GM12878 (cell line): ENCODE measurements at regions not wholly inside any gene's neighbourhood (a gene's known extent, or its start where the extent isn't known, plus 50 kb on each side); places are given as distances from the start of the nearest gene placed in this dataset.

ENCODE experiments used
- ATAC-seq: fragments of 200-7000 bp; cut with Tn5 transposase; 3 replicates; pipeline ENCODE4 v1.9.1; 2020; ENCODE audit warnings: mild to moderate bottlenecking, moderate library complexity
- BruUV-seq: library from RNA; stranded (reverse); fragments of 400-500 nt; replicated peaks from 2 replicates; lab custom pipeline; 2021; lab: Mats Ljungman, UMichigan
- CTCF ChIA-PET: fragments of 300-600 bp; sonication (Branson Sonifier 250); formaldehyde crosslinking; extraction: SDS; loops from one replicate; lab custom pipeline; 2021; ENCODE audit warnings: inconsistent platforms; lab: Yijun Ruan, JAX
- POLR2A ChIA-PET: fragments of 350-600 bp; formaldehyde crosslinking; extraction: SDS; loops from one replicate; lab custom pipeline; 2021; ENCODE audit warnings: inconsistent platforms; lab: Charles Lee
- RAD21 ChIA-PET: fragments of 300-600 bp; sonication (Branson Sonifier 250); formaldehyde crosslinking; loops from one replicate; lab custom pipeline; 2023; ENCODE audit warnings: antibody characterized with exemption; ENCODE audit not compliant: unreplicated experiment; lab: Charles Lee
- SMC1A ChIA-PET: fragments of 300-600 bp; sonication (Branson Sonifier 250); formaldehyde crosslinking; loops from one replicate; lab custom pipeline; 2023; ENCODE audit not compliant: unreplicated experiment, uncharacterized antibody; lab: Charles Lee
- DNase-seq: peaks from one replicate; pipeline ENCODE4 v3.0.0-alpha.2; 2011; ENCODE audit warnings: low read depth, low spot score
- FAIRE-seq: peaks from 3 replicates; lab custom pipeline; 2011; peaks lifted over from hg19 to GRCh38; lab: Jason Lieb, UNC
- H2AFZ ChIP-seq: 2 replicates; pipeline ENCODE4 v1.6.0; 2011; ENCODE audit warnings: low read depth, low read length, control low read depth; ENCODE audit not compliant: control insufficient read depth
- H3K27ac ChIP-seq: 2 replicates; pipeline ENCODE4 v1.5.1; 2011; ENCODE audit warnings: control low read depth; ENCODE audit not compliant: control insufficient read depth, insufficient read depth
- H3K27me3 ChIP-seq, 2 experiments: replicated peaks in 1 of 2; 2 replicates each; pipeline versions ENCODE4 v1.6.0 to v1.6.1; 2011; ENCODE audit warnings: low read length in 1 of 2; ENCODE audit not compliant: control insufficient read depth in 2 of 2, insufficient read depth in 2 of 2
- H3K36me3 ChIP-seq, 2 experiments: 2 replicates each; pipeline ENCODE4 v1.5.1; 2011; ENCODE audit warnings: low read length in 1 of 2; ENCODE audit not compliant: control insufficient read depth in 2 of 2, insufficient read depth in 2 of 2
- H3K4me1 ChIP-seq: 2 replicates; pipeline ENCODE4 v1.6.1; 2011; ENCODE audit warnings: mild to moderate bottlenecking, low read length, moderate library complexity, mixed read lengths; ENCODE audit not compliant: control insufficient read depth, insufficient read depth
- H3K4me2 ChIP-seq: 2 replicates; pipeline ENCODE4 v1.6.0; 2011; ENCODE audit warnings: control low read depth; ENCODE audit not compliant: control insufficient read depth, insufficient read depth
- H3K4me3 ChIP-seq: fragments of 200-600 bp; sonication (generic); 2 replicates; pipeline ENCODE4 v1.5.1; 2016
- H3K79me2 ChIP-seq: 2 replicates; pipeline ENCODE4 v1.6.0; 2011; ENCODE audit warnings: low read length; ENCODE audit not compliant: control insufficient read depth, insufficient read depth
- H3K9ac ChIP-seq: 2 replicates; pipeline ENCODE4 v1.8.0; 2011; ENCODE audit warnings: low read length, control low read depth, mixed read lengths; ENCODE audit not compliant: control insufficient read depth, insufficient read depth
- H3K9me3 ChIP-seq: replicated peaks from 3 replicates; pipeline ENCODE4 v1.5.1; 2011; ENCODE audit warnings: mild to moderate bottlenecking, low read length; ENCODE audit not compliant: control insufficient read depth, insufficient read depth
- H4K20me1 ChIP-seq: 2 replicates; pipeline ENCODE4 v1.6.0; 2011; ENCODE audit not compliant: control insufficient read depth, insufficient read depth
- BHLHE40 ChIP-seq, 2 experiments: fragments of 450-650 bp in 1 of 2; IDR thresholded peaks; 2 replicates each; pipeline ENCODE4 v1.6.1; 2011 to 2017; ENCODE audit warnings: low read depth in 2 of 2, borderline replicate concordance in 1 of 2, improper control_type of control experiment in 1 of 2, low read length in 1 of 2, mild to moderate bottlenecking in 1 of 2
- CBX5 ChIP-seq: sonication (generic); IDR thresholded peaks from 2 replicates; pipeline ENCODE4 v1.6.1; 2016; ENCODE audit warnings: low read depth, moderate library complexity, mild to moderate bottlenecking, inconsistent platforms
- CREM ChIP-seq: IDR thresholded peaks from 2 replicates; pipeline ENCODE4 v1.6.1; 2014; ENCODE audit warnings: antibody characterized with exemption, low read depth
- E4F1 ChIP-seq: fragments of 450-650 bp; IDR thresholded peaks from 2 replicates; pipeline ENCODE4 v1.6.1; 2018; ENCODE audit warnings: borderline replicate concordance, mild to moderate bottlenecking; ENCODE audit not compliant: partially characterized antibody
- EP300 ChIP-seq, 2 experiments: fragments of 150-350 bp in 1 of 2; IDR thresholded peaks; 2 replicates each; pipeline ENCODE4 v1.6.1; 2011 to 2012; ENCODE audit warnings: low read depth in 2 of 2, low read length in 2 of 2, borderline replicate concordance in 1 of 2, improper control_type of control experiment in 1 of 2, inconsistent platforms in 1 of 2; ENCODE audit not compliant: control insufficient read depth in 1 of 2
- EZH2 ChIP-seq: IDR thresholded peaks from 2 replicates; pipeline ENCODE4 v1.6.1; 2012; ENCODE audit warnings: low read depth, mild to moderate bottlenecking, control low read depth, inconsistent platforms, low read length, borderline replicate concordance; ENCODE audit not compliant: control insufficient read depth
- FOXK2 ChIP-seq: fragments of 450-650 bp; IDR thresholded peaks from 2 replicates; pipeline ENCODE4 v1.6.1; 2017; ENCODE audit warnings: mild to moderate bottlenecking, moderate library complexity
- IRF5 ChIP-seq: fragments of 450-650 bp; IDR thresholded peaks from 2 replicates; pipeline ENCODE4 v1.6.1; 2017; ENCODE audit warnings: borderline replicate concordance
- PML ChIP-seq: IDR thresholded peaks from 2 replicates; pipeline ENCODE4 v1.6.1; 2012; ENCODE audit warnings: low read length, inconsistent platforms
- RUNX3 ChIP-seq: IDR thresholded peaks from 2 replicates; pipeline ENCODE4 v1.6.1; 2012; ENCODE audit warnings: low read length, inconsistent platforms
- SMAD1 ChIP-seq: fragments of 450-650 bp; IDR thresholded peaks from 2 replicates; pipeline ENCODE4 v1.6.1; 2018; ENCODE audit warnings: mild to moderate bottlenecking, low read depth; ENCODE audit not compliant: partially characterized antibody
- ZNF24 ChIP-seq: fragments of 450-650 bp; IDR thresholded peaks from 2 replicates; pipeline ENCODE4 v1.6.1; 2017; ENCODE audit warnings: antibody characterized with exemption, mild to moderate bottlenecking
- WGBS: methylation state at CpG from one replicate; pipeline ENCODE4 v1.1.6; 2016; ENCODE audit warnings: low lambda C conversion rate; ENCODE audit not compliant: insufficient replicate concordance, insufficient coverage; ENCODE audit errors: missing lambda C conversion rate; 5-methylcytosine and 5-hydroxymethylcytosine counted together
- in situ Hi-C: fragments of 300-500 bp; cut with MboI; formaldehyde crosslinking; loops from 9 replicates; pipeline ENCODE4 v1.14.3; 2018; ENCODE audit warnings: mixed read lengths
- intact Hi-C: fragments of 100-400 bp; cut with micrococcal nuclease; formaldehyde crosslinking; loops from one replicate; pipeline ENCODE4 v1.14.2; 2022; ENCODE audit not compliant: unreplicated experiment

- TF ChIP-seq IRF5 (no peak), PML (no peak), ZNF24 (no peak), CREM (no peak), EP300 (IDR thresholded peaks at IDR 0.05; ENCODE audit: borderline replicate concordance in 1 of 2, control insufficient read depth in 1 of 2, low read depth in 2 of 2, low read length in 2 of 2) (no peak), SMAD1 (no peak), RUNX3 (no peak), EZH2 (no peak), CBX5 (no peak)
Observed at GRCh38 chr20:60894091-60894490, 358.0 kb upstream of the CDH4 start (continued).

GRCh38 chr20:60895363-60896079 lies 356.5 kb upstream of the CDH4 start:
- H4K20me1 ChIP-seq = no peaks in the 10 kb centered on the region
- SMC1A ChIA-PET = no interaction called here
- TF ChIP-seq FOXK2 (0 out of 2 replicates have a peak, but pooled peaks have one; percentile 11), E4F1 (peak; percentile 28), BHLHE40 (IDR thresholded peaks at IDR 0.05; ENCODE audit: borderline replicate concordance in 1 of 2, low read depth in 2 of 2, low read length in 1 of 2) (no peak)
- no peaks in the 10 kb centered on the region for H3K27me3 ChIP-seq
- POLR2A ChIA-PET = no interaction called here
- H3K27ac ChIP-seq = no peak overlapping the region
- H3K9me3 ChIP-seq = no peaks in the 10 kb centered on the region; the same call in 2 of the 3 replicates
- in situ Hi-C loops (no loop called here), intact Hi-C loops (no loop called here)
- FAIRE-seq = no peak
- no peak overlapping the region for H2AFZ ChIP-seq
- ATAC-seq = no peak
- H3K9ac ChIP-seq = no peak overlapping the region
- no peaks in the 10 kb centered on the region for H3K36me3 ChIP-seq
- RAD21 ChIA-PET = no interaction called here
- H3K79me2 ChIP-seq = no peaks in the 10 kb centered on the region
- no peaks in the 10 kb centered on the region for H3K4me1 ChIP-seq
- CTCF ChIA-PET = no interaction called here
- 16% methylated on average over 5 of the region's 5 CpGs for WGBS
- no TSS peak for BruUV-seq
- DNase-seq = no peak
- no peak overlapping the region for H3K4me2 ChIP-seq
- H3K4me3 ChIP-seq = no peak overlapping the region
